Heart right ventricle (tissue), 16 donors: ENCODE measurements at regions not wholly inside any gene's neighbourhood (a gene's known extent, or its start where the extent isn't known, plus 50 kb on each side); places are given as distances from the start of the nearest gene placed in this dataset.
A peak's percentile ranks its signal among the peaks of the same experiment; 100 is the strongest.

Source experiments
- ATAC-seq, 8 donors: fragments of 200-7000 bp; cut with Tn5 transposase; one replicate each; pipeline ENCODE4 v1.9.1; 2020; ENCODE audit warnings: mild to moderate bottlenecking in 8 of 8, moderate library complexity in 8 of 8, moderate number of reproducible peaks in 1 of 8
- DNase-seq, 2 donors: peaks; one replicate each; pipeline ENCODE4 v3.0.0-alpha.2; 2020
- H3K27ac ChIP-seq, 10 donors: fragments of 200-600 bp; sonication (generic) in 2 of 10; one replicate each; pipeline versions ENCODE4 v1.5.0 to v1.8.0; 2020 to 2022; ENCODE audit warnings: mild to moderate bottlenecking in 3 of 10
- H3K27me3 ChIP-seq, 7 donors: fragments of 200-600 bp; one replicate each; pipeline ENCODE4 v1.8.0; 2021 to 2022; ENCODE audit warnings: mild to moderate bottlenecking in 2 of 7
- H3K36me3 ChIP-seq, 9 donors: fragments of 200-600 bp; sonication (generic) in 1 of 9; one replicate each; pipeline versions ENCODE4 v1.5.0 to v1.8.0; 2020 to 2022; ENCODE audit warnings: mild to moderate bottlenecking in 2 of 9
- H3K4me1 ChIP-seq, 9 donors: fragments of 200-600 bp; sonication (generic) in 1 of 9; one replicate each; pipeline versions ENCODE4 v1.5.0 to v1.8.0; 2020 to 2022; ENCODE audit warnings: mild to moderate bottlenecking in 4 of 9
- H3K4me3 ChIP-seq, 10 donors: fragments of 200-600 bp; sonication (generic) in 2 of 10; one replicate each; pipeline versions ENCODE4 v1.5.0 to v1.8.0; 2020 to 2022; ENCODE audit warnings: mild to moderate bottlenecking in 7 of 10, moderate library complexity in 2 of 10
- H3K9me3 ChIP-seq, 11 donors: fragments of 200-600 bp in 10 of 11; sonication (generic) in 2 of 11; one replicate each; pipeline versions ENCODE4 v1.5.0 to v1.8.0; 2013 to 2022; ENCODE audit warnings: mild to moderate bottlenecking in 2 of 11, control low read depth in 1 of 11, moderate library complexity in 1 of 11
- CTCF ChIP-seq, 9 donors: fragments of 200-600 bp; sonication (generic) in 2 of 9; IDR thresholded peaks; one replicate each; pipeline versions ENCODE4 v1.5.0 to v1.8.0; 2021 to 2022; ENCODE audit warnings: antibody characterized with exemption in 9 of 9, mild to moderate bottlenecking in 5 of 9, moderate library complexity in 1 of 9
- WGBS, 2 donors: extraction: QIAGEN DNeasy Blood & Tissue Kit; methylation state at CpG; one replicate each; pipeline ENCODE4 v1.1.7; 2013; ENCODE audit warnings: inconsistent platforms in 1 of 2; 5-methylcytosine and 5-hydroxymethylcytosine counted together
- intact Hi-C, 10 donors: fragments of 100-400 bp; cut with DNase I; formaldehyde crosslinking; loops; one replicate each; pipeline versions ENCODE4 v1.11.1 to v1.14.2; 2022
- donor health status: Arrhythmogenic right ventricular cardiomyopathy.
- donor health status: ischemic (EF 13 %, LVEDD 7.1; RV severe dilation, severe dysfunction).
- donor health status: healthy with polysubstance abuse.
- donor health status: DM: no; HTN: yes; CAD: no.
- donor health status: DM: no; HTN: no; CAD: no.
- donor health status: ischemic (EF 25% LVEDD 6.9; RV normal size, moderate dysfunction).
- donor health status: ischemic (EF 25% LVEDD 5.7; RV mildly dilated, moderate dysfunction).
- donor health status: healthy.
- donor health status: DM: yes; HTN: yes; CAD: no.
- donor health status: Ischemic cardiomyopathy.
- donor health status: ischemic (EF 35%, LVEDD 5.7; RV mildly dilated, moderate dysfunction).
- donor health status: nonischemic (EF 11% LVEDD 7.7; RV severe dilation, severe dysfunction).
- donor health status: DM: yes; HTN: yes; CAD: no.
- donor health status: PGD.
- donor health status: ischemic (EF 29% LVEDD 5.4; RV normal size, mild dysfunction).
- donor health status: nonischemic (EF 23%, LVEDD 6.1; RV moderate dilation, normal function).

- 65 to 83% methylated on average over 2 of the region's 2 CpGs for WGBS, 2 donors
- no peaks in the 10 kb centered on the region for H3K36me3 ChIP-seq
- intact Hi-C loops, result loop anchor here in 5 of 10 donors (2.0 to 10.0 kb wide), 5 partner anchors 111 to 311 kb away; no protein-coding TSS in a partner anchor
- H3K4me1 ChIP-seq, result no peaks in the 10 kb centered on the region
- no peak overlapping the region for H3K27ac ChIP-seq
- no peak for TF ChIP-seq CTCF (IDR thresholded peaks at IDR 0.05)
- H3K9me3 ChIP-seq, result no peaks in the 10 kb centered on the region
- ATAC-seq (no peak), DNase-seq (no peak)
- H3K27me3 ChIP-seq, result peaks cover 0 to 4% (median 0%) of the 10 kb centered on the region in 7 donors
- H3K4me3 ChIP-seq, result no peak overlapping the region
Measured at GRCh38 chrX:10325611-10326010, 168.8 kb downstream of the CLCN4 start.

GRCh38 chrX:10326578-10326977, 169.8 kb downstream of the CLCN4 start:
- intact Hi-C loops, result loop anchor here in 5 of 10 donors (2.0 to 10.0 kb wide), 5 partner anchors 112 to 310 kb away; no protein-coding TSS in a partner anchor
- no peaks in the 10 kb centered on the region for H3K36me3 ChIP-seq
- H3K4me1 ChIP-seq, result no peaks in the 10 kb centered on the region
- H3K27me3 ChIP-seq, result peaks cover 0 to 4% (median 0%) of the 10 kb centered on the region in 7 donors
- TF ChIP-seq CTCF (IDR thresholded peaks at IDR 0.05), result peak in 7 of 9 donors; percentile 23 to 45 (median 30)
- DNase-seq (peak in 1 of 2 donors; percentile 3), ATAC-seq (peak in 1 of 8 donors; percentile 85)
- H3K4me3 ChIP-seq, result no peak overlapping the region
- H3K27ac ChIP-seq, result no peak overlapping the region
- 23 to 33% methylated on average over 2 of the region's 2 CpGs for WGBS, 2 donors
- H3K9me3 ChIP-seq, result no peaks in the 10 kb centered on the region

- no peak overlapping the region for H3K4me3 ChIP-seq
- no peaks in the 10 kb centered on the region for H3K4me1 ChIP-seq
- WGBS, 2 donors, result 63 to 76% methylated on average over 7 of the region's 7 CpGs
- no peak for TF ChIP-seq CTCF (IDR thresholded peaks at IDR 0.05)
- DNase-seq (no peak), ATAC-seq (no peak)
- H3K9me3 ChIP-seq, result no peaks in the 10 kb centered on the region
- H3K27ac ChIP-seq, result no peak overlapping the region
- no peaks in the 10 kb centered on the region for H3K36me3 ChIP-seq
- intact Hi-C loops, result loop anchor here in 5 of 10 donors (2.0 to 10.0 kb wide), 5 partner anchors 113 to 309 kb away; no protein-coding TSS in a partner anchor
- H3K27me3 ChIP-seq, result peaks cover 0 to 4% (median 0%) of the 10 kb centered on the region in 7 donors
Measured at GRCh38 chrX:10327651-10328050, 170.9 kb downstream of the CLCN4 start.

- Histone ChIP-seq H3K4me1 (no peaks in the 10 kb centered on the region), H3K36me3 (no peaks in the 10 kb centered on the region), H3K27ac (no peak overlapping the region), H3K27me3 (peaks cover 0 to 4% (median 0%) of the 10 kb centered on the region in 7 donors), H3K4me3 (no peak overlapping the region), H3K9me3 (no peaks in the 10 kb centered on the region)
- DNase-seq (no peak), ATAC-seq (no peak)
- TF ChIP-seq CTCF (IDR thresholded peaks at IDR 0.05), result no peak
- 87 to 94% methylated on average over 5 to 7 of the region's 7 CpGs for WGBS, 2 donors
- intact Hi-C loops, result loop anchor here in 4 of 10 donors (10.0 kb wide), 3 partner anchors 115 to 305 kb away; no protein-coding TSS in a partner anchor
Measured at GRCh38 chrX:10329984-10330383, 173.2 kb downstream of the CLCN4 start.
